ENCODE measurements at regions not wholly inside any gene's neighbourhood (a gene's known extent, or its start where the extent isn't known, plus 50 kb on each side); places are given as distances from the start of the nearest gene placed in this dataset.

- DNase-seq (ENCODE audit: low read depth), result no peak
- no peaks in the 10 kb centered on the region for H3K27me3 ChIP-seq (replicated peaks; ENCODE audit: control insufficient read depth, insufficient read depth, low read length)
- no peaks in the 10 kb centered on the region for H3K36me3 ChIP-seq (ENCODE audit: control insufficient read depth, insufficient read depth, low read length, severe bottlenecking)
- no peaks in the 10 kb centered on the region for H3K9me3 ChIP-seq (ENCODE audit: control insufficient read depth, low read length)
- H3K4me3 ChIP-seq (ENCODE audit: low read length), result no peak overlapping the region
- H3K9ac ChIP-seq (ENCODE audit: low read length), result no peak overlapping the region
- H3K4me1 ChIP-seq (ENCODE audit: control insufficient read depth, insufficient read depth, low read length), result no peaks in the 10 kb centered on the region
Observed at GRCh38 chr3:116569611-116570010, 124.3 kb upstream of the LSAMP start.

GRCh38 chr3:116579840-116580239, 129.7 kb upstream of the TUSC7 start:
- no peaks in the 10 kb centered on the region for H3K4me1 ChIP-seq (ENCODE audit: control insufficient read depth, insufficient read depth, low read length)
- H3K4me3 ChIP-seq (ENCODE audit: low read length), result no peak overlapping the region
- no peaks in the 10 kb centered on the region for H3K27me3 ChIP-seq (replicated peaks; ENCODE audit: control insufficient read depth, insufficient read depth, low read length)
- H3K36me3 ChIP-seq (ENCODE audit: control insufficient read depth, insufficient read depth, low read length, severe bottlenecking), result no peaks in the 10 kb centered on the region
- DNase-seq (ENCODE audit: low read depth), result peak; percentile 11
- no peaks in the 10 kb centered on the region for H3K9me3 ChIP-seq (ENCODE audit: control insufficient read depth, low read length)
- H3K9ac ChIP-seq (ENCODE audit: low read length), result no peak overlapping the region

GRCh38 chr3:116586285-116586944, 123.2 kb upstream of the TUSC7 start:
- no peak overlapping the region for H3K9ac ChIP-seq (ENCODE audit: low read length)
- no peaks in the 10 kb centered on the region for H3K27me3 ChIP-seq (replicated peaks; ENCODE audit: control insufficient read depth, insufficient read depth, low read length)
- no peaks in the 10 kb centered on the region for H3K4me1 ChIP-seq (ENCODE audit: control insufficient read depth, insufficient read depth, low read length)
- H3K36me3 ChIP-seq (ENCODE audit: control insufficient read depth, insufficient read depth, low read length, severe bottlenecking), result no peaks in the 10 kb centered on the region
- H3K9me3 ChIP-seq (ENCODE audit: control insufficient read depth, low read length), result no peaks in the 10 kb centered on the region
- no peak for DNase-seq (ENCODE audit: low read depth)
- H3K4me3 ChIP-seq (ENCODE audit: low read length), result no peak overlapping the region

DNA sequence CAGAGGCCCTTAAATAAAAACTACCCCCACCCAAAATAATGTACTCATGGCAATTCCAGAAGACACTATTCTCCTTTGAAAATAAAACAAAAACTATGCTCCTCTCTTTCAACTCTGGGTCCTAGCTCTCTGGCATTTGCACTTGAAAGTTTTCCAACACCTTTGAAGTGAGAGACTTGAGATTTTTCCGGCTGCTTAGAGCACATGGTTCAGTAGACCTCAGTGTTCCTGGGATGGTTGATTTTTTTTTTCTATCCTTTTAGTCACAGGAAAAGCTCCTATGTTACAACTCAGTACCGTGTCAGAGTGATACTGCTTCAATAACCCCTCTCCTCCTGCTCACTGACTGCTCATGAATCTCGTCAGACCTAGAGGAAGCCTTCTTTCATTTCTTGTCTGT, 118.3 kb upstream of the TUSC7 start:
- no peaks in the 10 kb centered on the region for H3K4me1 ChIP-seq (ENCODE audit: control insufficient read depth, insufficient read depth, low read length)
- no peak overlapping the region for H3K4me3 ChIP-seq (ENCODE audit: low read length)
- H3K9me3 ChIP-seq (ENCODE audit: control insufficient read depth, low read length), result no peaks in the 10 kb centered on the region
- no peak overlapping the region for H3K9ac ChIP-seq (ENCODE audit: low read length)
- H3K27me3 ChIP-seq (replicated peaks; ENCODE audit: control insufficient read depth, insufficient read depth, low read length), result no peaks in the 10 kb centered on the region
- DNase-seq (ENCODE audit: low read depth), result no peak
- no peaks in the 10 kb centered on the region for H3K36me3 ChIP-seq (ENCODE audit: control insufficient read depth, insufficient read depth, low read length, severe bottlenecking)

DNA sequence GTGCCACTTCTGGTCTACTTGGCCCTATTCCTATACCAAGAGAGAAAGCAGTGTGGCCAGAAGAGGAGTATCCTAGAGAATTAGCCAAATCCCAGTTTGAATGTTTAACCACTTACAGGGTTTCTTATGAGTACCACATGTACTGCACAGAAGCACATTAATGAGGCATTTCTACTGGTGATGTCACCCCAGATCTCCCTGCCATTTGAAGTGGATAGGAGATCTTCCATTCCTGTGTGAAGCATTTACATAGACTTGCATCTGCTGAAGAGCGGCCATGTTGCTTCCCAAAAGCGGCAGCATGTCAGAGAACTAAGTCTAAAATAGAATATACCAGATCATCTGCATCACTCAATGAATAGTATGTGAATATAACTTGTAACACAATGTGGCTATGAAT, 108.4 kb upstream of the TUSC7 start:
- H3K4me3 ChIP-seq (ENCODE audit: low read length), result no peak overlapping the region
- H3K4me1 ChIP-seq (ENCODE audit: control insufficient read depth, insufficient read depth, low read length), result no peaks in the 10 kb centered on the region
- no peak overlapping the region for H3K9ac ChIP-seq (ENCODE audit: low read length)
- no peaks in the 10 kb centered on the region for H3K36me3 ChIP-seq (ENCODE audit: control insufficient read depth, insufficient read depth, low read length, severe bottlenecking)
- no peaks in the 10 kb centered on the region for H3K9me3 ChIP-seq (ENCODE audit: control insufficient read depth, low read length)
- no peak for DNase-seq (ENCODE audit: low read depth)
- H3K27me3 ChIP-seq (replicated peaks; ENCODE audit: control insufficient read depth, insufficient read depth, low read length), result no peaks in the 10 kb centered on the region

GRCh38 chr3:116607205-116607604, 102.4 kb upstream of the TUSC7 start:
- Histone ChIP-seq H3K4me3 (ENCODE audit: low read length) (no peak overlapping the region), H3K4me1 (ENCODE audit: control insufficient read depth, insufficient read depth, low read length) (no peaks in the 10 kb centered on the region), H3K36me3 (ENCODE audit: control insufficient read depth, insufficient read depth, low read length, severe bottlenecking) (no peaks in the 10 kb centered on the region), H3K9me3 (ENCODE audit: control insufficient read depth, low read length) (no peaks in the 10 kb centered on the region), H3K27me3 (replicated peaks; ENCODE audit: control insufficient read depth, insufficient read depth, low read length) (no peaks in the 10 kb centered on the region), H3K9ac (ENCODE audit: low read length) (no peak overlapping the region)
- DNase-seq (ENCODE audit: low read depth), result no peak

DNA sequence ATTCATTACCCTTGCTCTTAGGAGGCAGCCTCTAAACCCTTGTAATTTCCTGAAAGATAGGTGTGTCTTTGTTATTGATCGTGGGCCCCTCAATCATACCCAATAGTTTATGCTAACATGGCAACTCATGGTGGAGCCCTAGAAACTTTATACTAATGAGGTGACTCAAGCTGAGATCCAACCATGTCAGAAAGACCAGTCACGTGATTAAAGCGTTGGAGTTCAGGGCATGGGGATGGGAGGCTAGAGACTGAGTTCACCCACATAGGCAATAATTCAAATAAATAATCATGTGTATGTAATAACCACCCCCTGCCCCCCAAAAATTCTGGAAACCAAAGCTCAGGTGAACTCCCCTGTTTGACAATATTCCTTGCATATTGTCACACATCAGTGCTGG, 99.5 kb upstream of the TUSC7 start:
- no peaks in the 10 kb centered on the region for H3K36me3 ChIP-seq (ENCODE audit: control insufficient read depth, insufficient read depth, low read length, severe bottlenecking)
- H3K9ac ChIP-seq (ENCODE audit: low read length), result no peak overlapping the region
- no peak for DNase-seq (ENCODE audit: low read depth)
- H3K4me3 ChIP-seq (ENCODE audit: low read length), result no peak overlapping the region
- no peaks in the 10 kb centered on the region for H3K4me1 ChIP-seq (ENCODE audit: control insufficient read depth, insufficient read depth, low read length)
- H3K27me3 ChIP-seq (replicated peaks; ENCODE audit: control insufficient read depth, insufficient read depth, low read length), result no peaks in the 10 kb centered on the region
- H3K9me3 ChIP-seq (ENCODE audit: control insufficient read depth, low read length), result no peaks in the 10 kb centered on the region

DNA sequence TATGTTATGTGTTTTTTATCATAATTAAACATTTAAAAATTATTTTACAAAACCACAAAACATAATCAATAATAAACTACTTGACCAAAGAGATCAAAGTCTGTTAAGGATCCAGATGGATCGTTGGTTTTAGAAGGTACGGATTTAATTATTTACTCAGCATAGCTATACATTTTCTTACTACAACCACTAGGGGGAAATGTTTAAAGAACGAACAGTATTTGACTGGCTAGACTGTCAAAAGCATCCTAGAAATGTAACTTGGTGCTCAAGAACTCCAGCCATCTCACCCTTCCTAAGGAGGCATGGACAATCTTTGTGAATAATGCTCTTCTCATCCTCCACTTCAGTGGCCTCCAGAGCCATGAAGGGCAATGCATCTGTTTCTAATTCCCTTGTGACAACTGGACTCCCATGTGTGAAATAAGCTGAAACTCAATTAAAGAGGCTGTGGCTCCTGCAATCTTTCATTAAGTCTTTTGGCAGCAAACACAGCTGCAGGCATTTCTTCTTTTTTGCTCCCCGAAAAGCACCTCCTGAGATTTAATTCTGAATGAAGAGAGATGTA, 94.7 kb upstream of the TUSC7 start:
- DNase-seq (ENCODE audit: low read depth), result peak; percentile 21
- H3K9me3 ChIP-seq (ENCODE audit: control insufficient read depth, low read length), result no peaks in the 10 kb centered on the region
- no peaks in the 10 kb centered on the region for H3K4me1 ChIP-seq (ENCODE audit: control insufficient read depth, insufficient read depth, low read length)
- H3K36me3 ChIP-seq (ENCODE audit: control insufficient read depth, insufficient read depth, low read length, severe bottlenecking), result no peaks in the 10 kb centered on the region
- H3K4me3 ChIP-seq (ENCODE audit: low read length), result no peak overlapping the region
- H3K9ac ChIP-seq (ENCODE audit: low read length), result no peak overlapping the region
- H3K27me3 ChIP-seq (replicated peaks; ENCODE audit: control insufficient read depth, insufficient read depth, low read length), result no peaks in the 10 kb centered on the region

GRCh38 chr3:116618138-116618537, 91.4 kb upstream of the TUSC7 start:
- no peak for DNase-seq (ENCODE audit: low read depth)
- no peaks in the 10 kb centered on the region for H3K4me1 ChIP-seq (ENCODE audit: control insufficient read depth, insufficient read depth, low read length)
- H3K27me3 ChIP-seq (replicated peaks; ENCODE audit: control insufficient read depth, insufficient read depth, low read length), result no peaks in the 10 kb centered on the region
- H3K4me3 ChIP-seq (ENCODE audit: low read length), result no peak overlapping the region
- H3K36me3 ChIP-seq (ENCODE audit: control insufficient read depth, insufficient read depth, low read length, severe bottlenecking), result no peaks in the 10 kb centered on the region
- no peak overlapping the region for H3K9ac ChIP-seq (ENCODE audit: low read length)
- no peaks in the 10 kb centered on the region for H3K9me3 ChIP-seq (ENCODE audit: control insufficient read depth, low read length)

DNA sequence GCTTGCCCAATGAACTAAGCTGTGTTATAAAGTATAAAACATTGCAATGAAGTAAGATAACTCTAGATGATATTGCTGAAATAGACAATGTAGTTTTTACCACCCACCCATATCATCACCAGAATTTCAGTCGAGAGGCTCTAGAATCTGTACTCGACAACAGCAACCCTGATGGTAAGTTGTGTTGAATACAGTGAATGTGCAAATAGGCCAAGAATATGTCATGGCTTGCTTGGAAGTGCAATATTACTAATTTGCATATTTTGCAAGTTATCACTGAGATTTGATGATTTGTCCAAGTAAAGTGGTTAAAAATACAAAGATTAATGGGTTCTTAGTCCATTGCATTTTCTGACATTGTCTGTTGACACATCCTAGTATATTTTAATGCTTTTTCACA, 90.6 kb upstream of the TUSC7 start:
- H3K4me3 ChIP-seq (ENCODE audit: low read length), result no peak overlapping the region
- peaks cover 2% of the 10 kb centered on the region for H3K9me3 ChIP-seq (ENCODE audit: control insufficient read depth, low read length)
- DNase-seq (ENCODE audit: low read depth), result no peak

GRCh38 chr3:116630494-116630893, 79.1 kb upstream of the TUSC7 start:
- Histone ChIP-seq H3K4me1 (ENCODE audit: control insufficient read depth, insufficient read depth, low read length) (no peaks in the 10 kb centered on the region), H3K36me3 (ENCODE audit: control insufficient read depth, insufficient read depth, low read length, severe bottlenecking) (no peaks in the 10 kb centered on the region), H3K27me3 (replicated peaks; ENCODE audit: control insufficient read depth, insufficient read depth, low read length) (no peaks in the 10 kb centered on the region), H3K9ac (ENCODE audit: low read length) (no peak overlapping the region), H3K4me3 (ENCODE audit: low read length) (no peak overlapping the region), H3K9me3 (ENCODE audit: control insufficient read depth, low read length) (peaks cover 7% of the 10 kb centered on the region)
- DNase-seq (ENCODE audit: low read depth), result no peak

More for the DNA sequence above, 90.6 kb upstream of the TUSC7 start:
- H3K36me3 ChIP-seq (ENCODE audit: control insufficient read depth, insufficient read depth, low read length, severe bottlenecking), result no peaks in the 10 kb centered on the region
- no peak overlapping the region for H3K9ac ChIP-seq (ENCODE audit: low read length)
- H3K4me1 ChIP-seq (ENCODE audit: control insufficient read depth, insufficient read depth, low read length), result no peaks in the 10 kb centered on the region
- H3K27me3 ChIP-seq (replicated peaks; ENCODE audit: control insufficient read depth, insufficient read depth, low read length), result no peaks in the 10 kb centered on the region

DNA sequence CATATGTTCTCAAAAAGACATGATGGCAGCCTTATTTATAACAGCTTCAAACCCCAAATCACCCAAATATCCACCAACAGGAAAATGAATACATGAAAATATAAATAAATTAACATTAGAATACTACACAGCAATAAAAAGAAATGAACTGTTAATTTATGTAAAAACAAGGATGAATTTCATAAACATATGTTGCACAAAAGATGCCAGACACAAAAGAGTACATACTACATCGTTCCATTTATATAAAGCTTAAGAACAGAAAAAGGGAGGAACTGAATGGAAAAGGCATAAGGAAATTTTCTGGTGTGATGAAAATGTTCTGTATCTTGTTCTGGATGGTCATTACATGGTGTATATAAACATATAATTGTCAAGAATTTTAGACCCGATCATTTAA, 69.9 kb upstream of the TUSC7 start:
- no peak overlapping the region for H3K9ac ChIP-seq (ENCODE audit: low read length)
- no peaks in the 10 kb centered on the region for H3K27me3 ChIP-seq (replicated peaks; ENCODE audit: control insufficient read depth, insufficient read depth, low read length)
- no peaks in the 10 kb centered on the region for H3K9me3 ChIP-seq (ENCODE audit: control insufficient read depth, low read length)
- no peaks in the 10 kb centered on the region for H3K36me3 ChIP-seq (ENCODE audit: control insufficient read depth, insufficient read depth, low read length, severe bottlenecking)
- DNase-seq (ENCODE audit: low read depth), result no peak
- H3K4me3 ChIP-seq (ENCODE audit: low read length), result no peak overlapping the region
- no peaks in the 10 kb centered on the region for H3K4me1 ChIP-seq (ENCODE audit: control insufficient read depth, insufficient read depth, low read length)
